Stimulated activated CD8-positive, alpha-beta memory T cell treated with anti-CD3 and anti-CD28 coated beads, Interleukin-7, amount 100 ng/mL, for 1 hour (primary cell): ENCODE measurements at regions not wholly inside any gene's neighbourhood (a gene's known extent, or its start where the extent isn't known, plus 50 kb on each side); places are given as distances from the start of the nearest gene placed in this dataset.

Source experiments
- DNase-seq, 2 donors: peaks; one replicate each; pipeline ENCODE4 v3.0.0-alpha.2; 2020; ENCODE audit warnings: low read depth in 2 of 2

DNA sequence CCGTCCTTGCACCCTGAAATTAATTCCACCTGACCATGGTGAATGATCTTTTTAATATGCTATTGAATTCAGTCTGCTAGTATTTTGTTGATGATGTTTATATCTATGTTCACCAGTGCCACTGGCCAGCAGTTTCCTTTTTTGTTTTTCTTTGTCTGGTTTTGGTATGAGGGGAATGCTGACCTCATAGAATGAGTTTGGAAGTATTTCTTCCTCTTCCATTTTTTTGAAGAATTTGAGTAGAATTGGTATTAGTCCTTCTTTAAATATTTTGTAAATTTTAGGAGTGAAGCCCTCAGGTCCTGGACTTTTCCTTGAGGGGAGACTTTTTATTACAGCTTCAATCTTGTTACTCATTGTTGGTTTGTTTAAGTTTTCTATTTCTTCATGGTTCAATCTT is 231.6 kb downstream of the MRPL39 start:
- no peak for DNase-seq

GRCh38 chr21:25373126-25374082 is 233.9 kb downstream of the MRPL39 start:
- no peak for DNase-seq

- no peak for DNase-seq
These were observed 235.3 kb downstream of the MRPL39 start for GRCh38 chr21:25371841-25372425.

GRCh38 chr21:25370311-25370744 is 237.0 kb downstream of the MRPL39 start:
- no peak for DNase-seq

GRCh38 chr21:25369524-25370300 is 237.6 kb downstream of the MRPL39 start:
- no peak for DNase-seq

GRCh38 chr21:25368531-25368930 is 238.8 kb downstream of the MRPL39 start:
- DNase-seq = no peak

DNA sequence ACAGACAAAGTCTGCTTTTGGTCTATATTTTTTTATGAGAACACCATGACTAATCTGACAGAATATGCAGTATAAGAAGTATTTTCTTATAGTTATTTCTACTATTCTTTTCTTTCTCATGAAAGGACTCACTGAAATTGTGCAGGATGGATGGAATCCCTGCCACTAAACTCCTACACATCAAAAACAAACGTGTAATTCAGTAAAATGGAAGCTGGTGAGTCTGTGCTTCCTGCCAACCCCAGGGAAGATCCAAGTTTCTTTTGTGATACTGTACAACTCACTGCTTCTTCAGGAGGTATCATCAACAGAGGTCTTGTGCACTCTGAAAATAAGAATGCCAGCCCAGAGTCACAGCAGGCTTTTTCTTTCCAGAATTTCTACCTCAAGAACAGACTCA is 241.2 kb downstream of the MRPL39 start:
- no peak for DNase-seq

GRCh38 chr21:25362375-25363267 is 244.7 kb downstream of the MRPL39 start:
- DNase-seq = no peak

DNA sequence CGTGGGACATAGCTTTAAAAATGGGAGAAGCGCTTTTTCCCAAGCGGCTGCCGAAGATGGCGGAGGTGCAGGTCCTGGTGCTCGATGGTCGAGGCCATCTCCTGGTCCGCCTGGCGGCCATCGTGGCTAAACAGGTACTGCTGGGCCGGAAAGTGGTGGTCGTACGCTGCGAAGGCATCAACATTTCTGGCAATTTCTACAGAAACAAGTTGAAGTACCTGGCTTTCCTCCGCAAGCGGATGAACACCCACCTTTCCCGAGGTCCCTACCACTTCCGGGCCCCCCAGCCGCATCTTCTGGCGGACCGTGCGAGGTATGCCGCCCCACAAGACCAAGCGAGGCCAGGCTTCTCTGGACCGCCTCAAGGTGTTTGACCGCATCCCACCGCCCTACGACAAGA is 245.5 kb downstream of the MRPL39 start:
- DNase-seq = no peak

DNA sequence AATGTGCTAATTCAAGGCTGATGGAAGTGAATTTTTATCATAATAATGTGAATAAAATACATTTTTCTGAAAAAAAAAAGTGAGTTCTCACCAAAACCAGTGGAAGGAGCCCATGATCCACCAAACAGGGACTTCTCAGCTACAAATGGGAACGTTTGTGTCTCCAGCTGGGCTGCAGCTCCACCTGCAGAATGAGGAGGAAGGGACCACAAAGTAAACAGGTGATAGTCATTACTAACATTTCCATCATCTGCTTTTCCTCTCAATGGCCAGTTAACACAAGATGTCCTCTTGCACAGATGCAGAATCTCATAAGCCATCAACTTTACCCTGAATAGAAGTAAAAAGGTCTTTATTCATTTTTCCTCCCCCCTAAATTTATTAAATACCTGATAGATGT is 246.2 kb downstream of the MRPL39 start:
- no peak for DNase-seq

GRCh38 chr21:25360593-25360992 is 246.7 kb downstream of the MRPL39 start:
- DNase-seq = no peak

DNA sequence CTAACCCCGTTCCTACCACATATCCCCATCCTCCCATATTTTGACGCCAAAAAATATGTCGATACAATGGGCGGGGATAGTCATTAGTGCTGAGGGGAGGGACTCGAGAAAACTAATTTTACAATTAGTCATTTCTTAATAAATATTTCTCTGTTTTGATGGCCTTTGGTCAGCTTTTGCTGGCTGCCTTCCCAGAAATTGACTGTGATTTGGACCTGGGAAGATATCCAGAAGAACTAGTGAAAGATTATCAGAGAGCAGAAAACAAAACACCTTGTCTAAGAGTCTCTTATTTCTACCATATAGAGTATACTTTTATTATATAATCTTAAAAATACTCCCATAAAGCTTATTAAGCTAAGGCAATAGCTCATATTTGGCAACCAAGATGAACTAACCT is 247.6 kb downstream of the MRPL39 start:
- no peak for DNase-seq

DNA sequence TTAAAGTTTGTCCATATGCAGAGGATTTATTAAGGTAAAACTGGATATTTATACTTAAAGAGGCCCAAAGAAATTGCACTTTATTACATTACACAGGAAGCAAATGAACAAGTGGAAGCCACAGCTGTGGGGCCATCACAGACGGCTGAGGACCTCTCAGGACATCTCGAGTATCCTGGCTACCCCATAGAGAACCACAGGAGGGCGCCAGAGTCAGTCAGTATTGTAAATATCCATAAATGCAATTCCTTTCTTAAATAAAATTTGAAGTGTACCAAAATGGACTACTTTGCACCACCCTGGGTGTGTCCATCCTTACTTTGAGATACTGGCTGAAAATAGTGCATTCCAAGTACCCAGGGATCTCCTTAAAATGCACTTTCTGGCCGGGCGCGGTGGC is 257.2 kb downstream of the MRPL39 start:
- DNase-seq = no peak

DNA sequence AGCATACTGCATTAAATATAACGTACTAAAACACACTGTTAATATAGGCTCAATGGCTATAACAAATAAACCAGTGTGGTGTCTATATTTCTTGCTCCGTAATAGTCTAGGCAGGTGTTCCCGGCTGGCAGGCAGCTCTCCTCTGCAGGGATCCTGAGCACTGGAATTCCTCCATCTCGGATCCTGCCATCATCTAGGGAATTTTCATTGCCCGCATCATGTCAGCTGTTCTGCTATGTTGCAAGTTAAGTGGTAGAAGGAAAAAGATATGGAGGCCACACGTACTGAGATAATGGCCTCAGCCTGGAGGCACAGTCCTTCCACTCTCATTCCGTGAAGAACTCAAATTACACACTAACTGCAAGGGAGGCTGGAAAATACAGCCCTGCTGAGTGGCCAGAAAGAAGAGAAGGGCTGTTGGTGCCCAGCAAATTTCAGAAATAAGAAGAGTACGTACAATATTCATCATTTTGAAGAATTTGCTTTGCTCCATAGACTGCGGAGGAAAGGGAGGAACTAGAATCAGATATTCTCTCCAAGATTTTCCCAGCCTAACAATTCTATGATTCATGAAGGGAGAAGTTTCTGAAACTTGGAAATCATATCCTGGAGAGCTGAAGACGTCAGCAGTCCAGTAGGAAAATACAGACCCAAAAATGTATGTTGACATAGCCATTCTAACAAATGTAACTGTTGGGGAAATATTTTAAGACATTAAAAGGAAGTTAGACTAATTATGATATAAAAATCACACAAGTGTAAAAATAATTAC is 263.3 kb downstream of the MRPL39 start:
- no peak for DNase-seq

- DNase-seq = no peak
These were observed 264.5 kb downstream of the MRPL39 start for GRCh38 chr21:25342816-25343215.

DNA sequence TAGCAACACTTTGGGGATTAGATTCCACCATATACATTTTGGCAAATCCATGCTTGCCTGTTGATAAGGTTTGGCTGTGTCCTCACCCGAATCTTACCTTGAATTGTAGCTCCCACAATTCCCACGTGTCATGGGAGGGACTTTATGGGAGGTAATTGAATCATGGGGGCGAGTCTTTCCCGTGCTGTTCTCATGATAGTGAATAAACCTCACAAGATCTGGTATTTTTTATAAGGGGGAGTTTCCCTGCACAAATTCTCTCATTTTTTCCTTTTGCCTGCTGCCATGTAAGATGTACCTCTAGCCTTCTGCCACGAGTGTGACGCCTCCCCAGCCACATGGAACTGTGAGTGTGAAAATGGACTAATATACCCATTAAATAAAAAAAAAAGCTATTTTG is 265.3 kb downstream of the MRPL39 start:
- DNase-seq = no peak

DNA sequence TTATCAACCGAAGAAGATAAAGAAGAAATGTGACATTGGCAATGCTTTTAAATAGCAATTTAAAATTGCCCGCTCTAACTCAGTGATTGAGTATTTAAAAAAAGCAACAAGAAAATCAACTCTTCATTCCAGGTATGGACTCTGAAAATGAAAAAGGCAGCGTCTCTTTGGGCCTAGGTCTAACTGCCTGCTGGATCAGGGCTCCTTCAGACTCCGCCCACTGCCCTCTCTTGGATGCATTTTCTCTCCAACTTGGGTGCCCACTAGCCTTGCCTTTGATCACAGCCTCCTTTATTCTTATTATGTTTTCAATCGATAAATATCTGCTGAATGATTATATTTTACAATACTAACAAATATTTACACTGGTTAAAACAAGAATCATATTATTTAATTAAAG is 268.9 kb downstream of the MRPL39 start:
- DNase-seq = no peak

DNA sequence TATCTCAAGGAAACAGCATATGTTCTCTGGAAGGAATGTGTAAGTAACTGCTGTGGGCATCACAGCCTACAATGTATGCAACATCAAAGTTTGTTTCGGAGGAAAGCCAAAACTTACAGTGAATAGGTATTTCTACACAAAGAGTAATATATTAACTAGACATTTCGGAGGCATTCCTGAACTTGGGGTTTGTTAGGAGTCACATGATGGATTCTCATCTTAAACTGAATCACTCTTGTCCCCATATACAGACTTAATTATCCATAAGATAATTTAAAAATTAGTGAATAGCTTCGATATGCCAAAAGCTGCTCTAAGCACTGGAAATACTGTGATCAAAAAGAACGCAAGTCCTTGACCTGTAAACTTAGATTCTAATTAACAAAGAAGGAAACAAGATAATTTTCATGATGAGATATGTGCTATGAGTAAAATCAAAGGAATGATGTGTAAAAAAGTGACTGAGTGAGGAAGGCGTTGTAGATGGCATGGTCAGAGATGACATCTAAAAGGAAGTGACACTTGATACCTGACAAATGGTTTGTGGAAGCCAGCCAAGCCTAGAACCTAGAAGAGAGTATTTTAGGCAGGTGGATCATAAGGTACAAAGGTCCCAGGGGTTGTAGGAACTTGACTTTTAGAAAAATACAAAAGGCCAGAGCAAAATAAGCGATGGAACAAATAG is 273.1 kb downstream of the MRPL39 start:
- no peak for DNase-seq

- DNase-seq = no peak
These were observed 276.0 kb downstream of the MRPL39 start for GRCh38 chr21:25331286-25331685.

DNA sequence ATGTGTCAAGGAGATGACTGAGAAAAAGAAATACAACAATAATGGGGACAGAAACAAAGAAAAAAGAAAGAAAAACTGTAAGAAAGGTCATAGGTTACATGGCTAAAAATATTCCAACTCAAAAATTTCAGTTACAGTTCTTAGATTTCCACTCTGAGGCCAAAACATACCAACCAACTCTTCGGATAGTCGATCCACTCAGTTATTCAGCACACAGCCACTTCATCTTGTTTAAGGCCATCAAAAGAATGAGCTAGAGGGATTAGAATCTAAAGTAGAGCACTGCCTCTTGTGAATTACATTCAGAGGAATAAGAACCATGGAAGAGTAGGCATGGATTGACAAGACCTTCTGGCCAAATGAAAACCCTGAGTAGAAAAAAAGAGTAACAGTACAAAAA is 277.0 kb downstream of the MRPL39 start:
- DNase-seq = no peak
